Panc1 (cell line): ENCODE measurements at regions not wholly inside any gene's neighbourhood (a gene's known extent, or its start where the extent isn't known, plus 50 kb on each side); places are given as distances from the start of the nearest gene placed in this dataset.

Source experiments
- ATAC-seq: fragments of 200-7000 bp; cut with Tn5 transposase; 2 replicates; pipeline ENCODE4 v1.9.1; 2020; ENCODE audit warnings: mild to moderate bottlenecking, moderate library complexity
- BruUV-seq: library from RNA; stranded (reverse); fragments of 400-500 nt; replicated peaks from 2 replicates; lab custom pipeline; 2021; lab: Mats Ljungman, UMichigan
- CTCF ChIA-PET: fragments of 300-600 bp; sonication (Branson Sonifier 250); formaldehyde crosslinking; loops from one replicate; lab custom pipeline; 2022; ENCODE audit warnings: antibody characterized with exemption; lab: Charles Lee
- POLR2A ChIA-PET: fragments of 300-600 bp; sonication (Branson Sonifier 250); formaldehyde crosslinking; loops from one replicate; lab custom pipeline; 2022; ENCODE audit warnings: antibody characterized with exemption; lab: Charles Lee
- DNase-seq: peaks from one replicate; pipeline ENCODE4 v3.0.0-alpha.2; 2010; ENCODE audit warnings: low read depth, low spot score
- H3K27ac ChIP-seq: 2 replicates; pipeline ENCODE4 v1.5.1; 2011; ENCODE audit warnings: mild to moderate bottlenecking, low read length, inconsistent platforms
- H3K27me3 ChIP-seq: fragments of 200-500 bp; sonication (Bioruptor generic); 2 replicates; pipeline ENCODE4 v1.6.0; 2014; ENCODE audit warnings: low read length, inconsistent platforms; ENCODE audit not compliant: control insufficient read depth, insufficient read depth
- H3K36me3 ChIP-seq: fragments of 200-500 bp; sonication (Bioruptor generic); 2 replicates; pipeline ENCODE4 v1.5.1; 2014; ENCODE audit warnings: inconsistent platforms, mild to moderate bottlenecking, low read length, moderate library complexity; ENCODE audit not compliant: control insufficient read depth, insufficient read depth
- H3K4me1 ChIP-seq: 2 replicates; pipeline ENCODE4 v1.5.1; 2011; ENCODE audit warnings: inconsistent platforms, mild to moderate bottlenecking, low read length, moderate library complexity; ENCODE audit not compliant: control insufficient read depth, insufficient read depth
- H3K4me3 ChIP-seq, 2 experiments: 2 replicates each; pipeline ENCODE4 v1.5.1; 2011 to 2012; ENCODE audit warnings: low read depth in 2 of 2, low read length in 2 of 2, mild to moderate bottlenecking in 2 of 2, inconsistent platforms in 1 of 2, moderate library complexity in 1 of 2
- H3K9me3 ChIP-seq: fragments of 200-500 bp; sonication (Bioruptor generic); 2 replicates; pipeline ENCODE4 v1.5.1; 2014; ENCODE audit warnings: low read depth, mild to moderate bottlenecking, inconsistent platforms, low read length, moderate library complexity; ENCODE audit not compliant: control insufficient read depth, insufficient read depth
- CTCF ChIP-seq: fragments of 450-650 bp; IDR thresholded peaks from 2 replicates; pipeline ENCODE4 v1.5.1; 2017; ENCODE audit warnings: mild to moderate bottlenecking
- POLR2AphosphoS5 ChIP-seq: IDR thresholded peaks from 2 replicates; pipeline ENCODE4 v1.6.1; 2012; ENCODE audit warnings: mild to moderate bottlenecking, low read depth, low read length, moderate library complexity
- REST ChIP-seq, 2 experiments: IDR thresholded peaks; 2 replicates each; pipeline ENCODE4 v1.6.1; 2011 to 2012; ENCODE audit warnings: low read depth in 2 of 2, control low read depth in 1 of 2, low read length in 1 of 2, mild to moderate bottlenecking in 1 of 2, moderate library complexity in 1 of 2; ENCODE audit not compliant: insufficient read depth in 1 of 2
- SIN3A ChIP-seq: IDR thresholded peaks from 2 replicates; pipeline ENCODE4 v1.6.1; 2012; ENCODE audit warnings: low read depth, mild to moderate bottlenecking, low read length, moderate library complexity, borderline replicate concordance; ENCODE audit not compliant: insufficient read depth
- TCF7L2 ChIP-seq: IDR thresholded peaks from 2 replicates; pipeline ENCODE4 v1.6.1; 2011; ENCODE audit warnings: mild to moderate bottlenecking, low read depth, low read length, inconsistent platforms
- in situ Hi-C: cut with HindIII; loops from 2 replicates; pipeline ENCODE4 v1.10.0; 2016; ENCODE audit warnings: low sequenced_read_pairs, low pct_unique_long_range_greater_than_20kb
- intact Hi-C: fragments of 100-400 bp; cut with micrococcal nuclease; formaldehyde crosslinking; loops from one replicate; pipeline ENCODE4 v1.10.0; 2022; ENCODE audit not compliant: unreplicated experiment

GRCh38 chr9:78544230-78544629, 247.3 kb downstream of the PSAT1 start:
- Histone ChIP-seq H3K4me1 (no peaks in the 10 kb centered on the region), H3K27me3 (no peaks in the 10 kb centered on the region), H3K4me3 (no peak overlapping the region), H3K9me3 (no peaks in the 10 kb centered on the region), H3K27ac (no peak overlapping the region), H3K36me3 (no peaks in the 10 kb centered on the region)
- DNase-seq (no peak), ATAC-seq (no peak)
- intact Hi-C loops (no loop called here), in situ Hi-C loops (no loop called here)
- ChIA-PET POLR2A (no interaction called here), CTCF (no interaction called here)
- BruUV-seq = no TSS peak
- TF ChIP-seq CTCF (no peak), POLR2AphosphoS5 (no peak), TCF7L2 (no peak), REST (IDR thresholded peaks at IDR 0.05; ENCODE audit: insufficient read depth in 1 of 2, low read depth in 2 of 2, low read length in 1 of 2) (no peak), SIN3A (no peak)

GRCh38 chr9:78547831-78548230, 250.9 kb downstream of the PSAT1 start:
- Histone ChIP-seq H3K36me3 (no peaks in the 10 kb centered on the region), H3K4me1 (no peaks in the 10 kb centered on the region), H3K27ac (no peak overlapping the region), H3K4me3 (no peak overlapping the region), H3K9me3 (no peaks in the 10 kb centered on the region), H3K27me3 (no peaks in the 10 kb centered on the region)
- DNase-seq (no peak), ATAC-seq (no peak)
- no TSS peak for BruUV-seq
- in situ Hi-C loops = no loop called here
- ChIA-PET CTCF (no interaction called here), POLR2A (no interaction called here)
- TF ChIP-seq REST (IDR thresholded peaks at IDR 0.05; ENCODE audit: insufficient read depth in 1 of 2, low read depth in 2 of 2, low read length in 1 of 2) = no peak
- TF ChIP-seq CTCF = no peak
- no peak for TF ChIP-seq POLR2AphosphoS5
- TF ChIP-seq TCF7L2 = no peak
- no peak for TF ChIP-seq SIN3A
- intact Hi-C loops = no loop called here
